Ectodermal cell (in vitro differentiated cells): ENCODE measurements at regions not wholly inside any gene's neighbourhood (a gene's known extent, or its start where the extent isn't known, plus 50 kb on each side); places are given as distances from the start of the nearest gene placed in this dataset.

Experiments
- H3K27ac ChIP-seq: 2 replicates; pipeline ENCODE4 v1.7.0; 2013; ENCODE audit warnings: mild to moderate bottlenecking, low read depth, low read length; ENCODE audit not compliant: insufficient read depth, poor library complexity, severe bottlenecking
- H3K27me3 ChIP-seq: 2 replicates; pipeline ENCODE4 v1.7.0; 2013; ENCODE audit warnings: mild to moderate bottlenecking, low read length; ENCODE audit not compliant: insufficient read depth, control insufficient read depth, poor library complexity, severe bottlenecking
- H3K36me3 ChIP-seq: one replicate; pipeline ENCODE4 v1.7.0; 2013; ENCODE audit warnings: low read length; ENCODE audit not compliant: control insufficient read depth, insufficient read depth
- H3K4me1 ChIP-seq: one replicate; pipeline ENCODE4 v1.7.0; 2013; ENCODE audit warnings: low read length; ENCODE audit not compliant: control insufficient read depth, insufficient read depth
- H3K4me3 ChIP-seq: 2 replicates; pipeline ENCODE4 v1.7.0; 2013; ENCODE audit warnings: low read depth, low read length, control low read depth; ENCODE audit not compliant: insufficient read depth
- H3K9me3 ChIP-seq: 2 replicates; pipeline ENCODE4 v1.7.0; 2013; ENCODE audit warnings: mild to moderate bottlenecking, low read length, moderate library complexity; ENCODE audit not compliant: control insufficient read depth
- WGBS, 2 experiments: methylation state at CpG; one replicate each; pipeline ENCODE4 v1.1.7; 2013; ENCODE audit warnings: missing lambda C conversion rate in 2 of 2; 5-methylcytosine and 5-hydroxymethylcytosine counted together

- H3K36me3 ChIP-seq: no peaks in the 10 kb centered on the region
- no peak overlapping the region for H3K27ac ChIP-seq
- H3K4me1 ChIP-seq: peaks cover 14% of the 10 kb centered on the region
- no peaks in the 10 kb centered on the region for H3K9me3 ChIP-seq
- no peaks in the 10 kb centered on the region for H3K27me3 ChIP-seq
- H3K4me3 ChIP-seq: no peak overlapping the region
- WGBS, 2 experiments: 6 to 9% methylated on average over 5 of the region's 5 CpGs
These were observed 184.7 kb downstream of the MIAT start for GRCh38 chr22:26842103-26842502.

GRCh38 chr22:26845021-26845743 lies 187.8 kb downstream of the MIAT start:
- no peaks in the 10 kb centered on the region for H3K36me3 ChIP-seq
- WGBS, 2 experiments: 72 to 75% methylated on average over 10 of the region's 10 CpGs
- no peak overlapping the region for H3K27ac ChIP-seq
- no peaks in the 10 kb centered on the region for H3K9me3 ChIP-seq
- peaks cover 14% of the 10 kb centered on the region for H3K4me1 ChIP-seq
- H3K4me3 ChIP-seq: no peak overlapping the region
- no peaks in the 10 kb centered on the region for H3K27me3 ChIP-seq

- no peak overlapping the region for H3K4me3 ChIP-seq
- 83 to 93% methylated on average over 1 of the region's 1 CpG for WGBS, 2 experiments
- no peak overlapping the region for H3K27ac ChIP-seq
- H3K27me3 ChIP-seq: no peaks in the 10 kb centered on the region
- H3K36me3 ChIP-seq: no peaks in the 10 kb centered on the region
- peaks cover 14% of the 10 kb centered on the region for H3K4me1 ChIP-seq
- H3K9me3 ChIP-seq: no peaks in the 10 kb centered on the region
These were observed 188.7 kb downstream of the MIAT start for GRCh38 chr22:26846076-26846475.

- Histone ChIP-seq H3K9me3 (no peaks in the 10 kb centered on the region), H3K27ac (no peak overlapping the region), H3K4me3 (no peak overlapping the region), H3K4me1 (peaks cover 14% of the 10 kb centered on the region), H3K36me3 (no peaks in the 10 kb centered on the region), H3K27me3 (no peaks in the 10 kb centered on the region)
- 84 to 95% methylated on average over 2 of the region's 2 CpGs for WGBS, 2 experiments
These were observed 189.3 kb downstream of the MIAT start for GRCh38 chr22:26846645-26847044.

GRCh38 chr22:26847046-26847445 lies 189.7 kb downstream of the MIAT start:
- H3K27me3 ChIP-seq: no peaks in the 10 kb centered on the region
- 65 to 67% methylated on average over 5 of the region's 5 CpGs for WGBS, 2 experiments
- H3K4me3 ChIP-seq: no peak overlapping the region
- peaks cover 10% of the 10 kb centered on the region for H3K4me1 ChIP-seq
- no peaks in the 10 kb centered on the region for H3K36me3 ChIP-seq
- no peaks in the 10 kb centered on the region for H3K9me3 ChIP-seq
- no peak overlapping the region for H3K27ac ChIP-seq

GRCh38 chr22:26847816-26848215 lies 190.4 kb downstream of the MIAT start:
- Histone ChIP-seq H3K36me3 (no peaks in the 10 kb centered on the region), H3K9me3 (no peaks in the 10 kb centered on the region), H3K4me1 (peaks cover 4% of the 10 kb centered on the region), H3K27me3 (no peaks in the 10 kb centered on the region), H3K27ac (no peak overlapping the region), H3K4me3 (no peak overlapping the region)
- 94% methylated on average over 2 of the region's 2 CpGs for WGBS, 2 experiments

GRCh38 chr22:26848244-26848920 lies 191.0 kb downstream of the MIAT start:
- WGBS, 2 experiments: 85 to 88% methylated on average over 9 of the region's 9 CpGs
- Histone ChIP-seq H3K9me3 (no peaks in the 10 kb centered on the region), H3K27ac (no peak overlapping the region), H3K4me1 (peaks cover 4% of the 10 kb centered on the region), H3K27me3 (no peaks in the 10 kb centered on the region), H3K36me3 (no peaks in the 10 kb centered on the region), H3K4me3 (no peak overlapping the region)

GRCh38 chr22:26849575-26849974 lies 192.2 kb downstream of the MIAT start:
- WGBS, 2 experiments: 85 to 90% methylated on average over 4 of the region's 4 CpGs
- H3K9me3 ChIP-seq: no peaks in the 10 kb centered on the region
- H3K27ac ChIP-seq: no peak overlapping the region
- no peaks in the 10 kb centered on the region for H3K27me3 ChIP-seq
- no peaks in the 10 kb centered on the region for H3K36me3 ChIP-seq
- no peak overlapping the region for H3K4me3 ChIP-seq
- peaks cover 4% of the 10 kb centered on the region for H3K4me1 ChIP-seq

GRCh38 chr22:26851125-26851524 lies 193.7 kb downstream of the MIAT start:
- H3K4me3 ChIP-seq: no peak overlapping the region
- no peaks in the 10 kb centered on the region for H3K4me1 ChIP-seq
- H3K27ac ChIP-seq: no peak overlapping the region
- 76 to 86% methylated on average over 1 of the region's 1 CpG for whole genome bisulfite sequencing, 2 experiments
- H3K9me3 ChIP-seq: no peaks in the 10 kb centered on the region
- H3K36me3 ChIP-seq: no peaks in the 10 kb centered on the region
- H3K27me3 ChIP-seq: no peaks in the 10 kb centered on the region

- WGBS, 2 experiments: 13 to 14% methylated on average over 6 of the region's 6 CpGs
- H3K36me3 ChIP-seq: no peaks in the 10 kb centered on the region
These were observed 194.8 kb downstream of the MIAT start for GRCh38 chr22:26852176-26852575.

More at GRCh38 chr22:26852176-26852575, 194.8 kb downstream of the MIAT start:
- Histone ChIP-seq H3K4me1 (no peaks in the 10 kb centered on the region), H3K4me3 (no peak overlapping the region), H3K9me3 (no peaks in the 10 kb centered on the region), H3K27me3 (no peaks in the 10 kb centered on the region), H3K27ac (no peak overlapping the region)
